ENCODE measurements at regions not wholly inside any gene's neighbourhood (a gene's known extent, or its start where the extent isn't known, plus 50 kb on each side); places are given as distances from the start of the nearest gene placed in this dataset.
"Not testable (repeated sequence)": the region's sequence is repeated elsewhere in the genome, so short reads cannot be mapped to it uniquely, and the experiment has no call there.

DNA sequence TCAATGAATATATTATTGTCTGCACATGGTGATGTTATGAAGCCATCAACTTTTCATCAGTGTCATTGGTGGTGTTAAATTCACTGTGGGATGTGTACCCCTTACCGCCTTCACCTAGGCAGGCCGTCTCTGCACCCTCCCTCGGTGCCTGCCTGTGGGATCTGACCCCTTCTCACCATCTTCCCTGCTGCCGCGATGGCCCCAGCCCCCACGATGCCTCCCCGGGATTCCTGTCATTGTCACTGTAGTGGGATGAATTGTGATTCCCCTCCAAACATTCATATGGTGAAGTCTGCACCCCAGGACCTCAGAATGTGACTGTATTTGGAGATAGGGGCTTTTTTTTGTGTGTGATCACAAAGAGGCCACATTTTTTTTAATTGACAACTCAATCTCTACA, 198.3 kb upstream of the HS6ST1 start:
- H3K9me2 ChIP-seq (replicated peaks; ENCODE audit: insufficient read depth, low read length): no peaks in the 10 kb centered on the region
- H3K27me3 ChIP-seq (replicated peaks; ENCODE audit: insufficient read depth, low read length): no peaks in the 10 kb centered on the region
- no peak for TF ChIP-seq EZH2phosphoT487 (IDR thresholded peaks at IDR 0.05; ENCODE audit: low read length)
- TF ChIP-seq, protein P1, sequence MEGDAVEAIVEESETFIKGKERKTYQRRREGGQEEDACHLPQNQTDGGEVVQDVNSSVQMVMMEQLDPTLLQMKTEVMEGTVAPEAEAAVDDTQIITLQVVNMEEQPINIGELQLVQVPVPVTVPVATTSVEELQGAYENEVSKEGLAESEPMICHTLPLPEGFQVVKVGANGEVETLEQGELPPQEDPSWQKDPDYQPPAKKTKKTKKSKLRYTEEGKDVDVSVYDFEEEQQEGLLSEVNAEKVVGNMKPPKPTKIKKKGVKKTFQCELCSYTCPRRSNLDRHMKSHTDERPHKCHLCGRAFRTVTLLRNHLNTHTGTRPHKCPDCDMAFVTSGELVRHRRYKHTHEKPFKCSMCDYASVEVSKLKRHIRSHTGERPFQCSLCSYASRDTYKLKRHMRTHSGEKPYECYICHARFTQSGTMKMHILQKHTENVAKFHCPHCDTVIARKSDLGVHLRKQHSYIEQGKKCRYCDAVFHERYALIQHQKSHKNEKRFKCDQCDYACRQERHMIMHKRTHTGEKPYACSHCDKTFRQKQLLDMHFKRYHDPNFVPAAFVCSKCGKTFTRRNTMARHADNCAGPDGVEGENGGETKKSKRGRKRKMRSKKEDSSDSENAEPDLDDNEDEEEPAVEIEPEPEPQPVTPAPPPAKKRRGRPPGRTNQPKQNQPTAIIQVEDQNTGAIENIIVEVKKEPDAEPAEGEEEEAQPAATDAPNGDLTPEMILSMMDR (IDR thresholded peaks at IDR 0.05; ENCODE audit: low read length): no peak
- no peak overlapping the region for H3K4me2 ChIP-seq (ENCODE audit: low read depth, low read length)
- H2AFZ ChIP-seq (ENCODE audit: low read length): no peak overlapping the region
- no peak overlapping the region for H3K4me3 ChIP-seq (ENCODE audit: low read length)
- H3K9me3 ChIP-seq (replicated peaks; ENCODE audit: insufficient read depth, low read length): no peaks in the 10 kb centered on the region
- H3K79me2 ChIP-seq (ENCODE audit: low read length): no peaks in the 10 kb centered on the region
- H3K9ac ChIP-seq (ENCODE audit: low read length): no peak overlapping the region
- H3F3A ChIP-seq (ENCODE audit: insufficient read depth, low read length): no peaks in the 10 kb centered on the region
- DNase-seq: no peak
- H3K27ac ChIP-seq (ENCODE audit: low read length): no peak overlapping the region
- H3K4me1 ChIP-seq (ENCODE audit: low read length): no peaks in the 10 kb centered on the region
- H3K36me3 ChIP-seq (replicated peaks; ENCODE audit: insufficient read depth, low read length): no peaks in the 10 kb centered on the region
- H4K20me1 ChIP-seq (ENCODE audit: insufficient read depth, low read length): no peaks in the 10 kb centered on the region

DNA sequence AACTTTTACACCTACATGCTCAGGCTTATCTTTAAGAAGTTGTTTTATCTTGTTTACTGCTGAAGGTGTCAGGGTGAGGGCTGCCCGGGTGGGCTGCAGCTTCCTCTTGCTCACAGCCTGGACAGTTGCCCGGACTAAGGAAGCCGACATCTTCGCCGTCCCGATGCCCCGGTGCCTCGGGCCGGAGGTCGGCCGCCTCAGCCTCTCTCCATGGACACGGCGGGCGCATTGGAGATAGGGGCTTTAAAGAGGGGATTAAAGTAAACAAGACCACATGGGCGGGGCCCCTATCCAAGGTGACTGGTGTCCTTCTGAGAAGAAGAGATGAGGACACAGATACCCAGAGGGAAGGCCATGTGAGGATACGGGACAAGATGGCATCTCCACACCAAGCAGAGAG, 200.4 kb upstream of the HS6ST1 start:
- H3K9me2 ChIP-seq (replicated peaks; ENCODE audit: insufficient read depth, low read length); H2AFZ ChIP-seq (ENCODE audit: low read length); H3K27ac ChIP-seq (ENCODE audit: low read length); H3K4me2 ChIP-seq (ENCODE audit: low read depth, low read length); H3K36me3 ChIP-seq (replicated peaks; ENCODE audit: insufficient read depth, low read length); H3K27me3 ChIP-seq (replicated peaks; ENCODE audit: insufficient read depth, low read length); H3K79me2 ChIP-seq (ENCODE audit: low read length); H3K4me1 ChIP-seq (ENCODE audit: low read length); H4K20me1 ChIP-seq (ENCODE audit: insufficient read depth, low read length); H3F3A ChIP-seq (ENCODE audit: insufficient read depth, low read length); H3K4me3 ChIP-seq (ENCODE audit: low read length); H3K9ac ChIP-seq (ENCODE audit: low read length); DNase-seq; H3K9me3 ChIP-seq (replicated peaks; ENCODE audit: insufficient read depth, low read length): not testable (repeated sequence)

DNA sequence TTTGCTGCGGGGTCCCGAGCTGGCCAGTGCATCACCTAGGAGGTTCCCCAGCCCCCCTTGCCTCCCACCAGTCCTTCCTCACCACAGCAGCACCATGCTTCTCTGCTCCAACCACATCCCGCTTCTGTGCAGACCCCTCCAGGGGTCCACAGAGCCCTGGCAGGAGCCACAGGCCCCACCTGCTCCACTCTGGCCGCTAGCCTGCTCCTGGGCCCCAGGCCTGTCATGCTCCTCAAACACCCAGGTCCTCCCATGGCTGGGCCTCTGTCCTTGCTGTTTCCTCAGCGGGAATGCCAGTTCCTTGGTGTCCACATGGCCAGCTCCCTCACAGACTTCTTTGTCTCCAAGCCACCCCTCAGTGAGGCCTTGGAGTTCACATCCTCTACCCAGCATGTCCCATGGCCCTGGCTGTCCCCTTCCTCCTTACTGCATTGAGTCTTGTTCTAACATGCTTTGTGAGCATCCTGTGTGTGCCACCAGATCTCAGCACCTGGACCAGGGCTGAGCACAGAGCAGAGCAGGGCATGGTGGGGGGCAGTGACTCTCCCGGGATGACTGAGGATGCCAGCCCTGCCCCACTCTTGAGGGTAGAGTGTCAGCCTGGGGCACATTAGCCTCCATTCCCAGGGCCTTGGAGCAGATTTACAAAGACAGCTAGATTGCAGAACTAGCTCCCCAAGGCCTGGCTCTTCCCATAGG, 201.0 kb upstream of the HS6ST1 start:
- no peak for DNase-seq
- no peak overlapping the region for H3K4me3 ChIP-seq (ENCODE audit: low read length)
- no peaks in the 10 kb centered on the region for H3K9me2 ChIP-seq (replicated peaks; ENCODE audit: insufficient read depth, low read length)
- H3F3A ChIP-seq (ENCODE audit: insufficient read depth, low read length): no peaks in the 10 kb centered on the region
- no peak overlapping the region for H3K4me2 ChIP-seq (ENCODE audit: low read depth, low read length)
- H3K9ac ChIP-seq (ENCODE audit: low read length): no peak overlapping the region
- no peak overlapping the region for H3K27ac ChIP-seq (ENCODE audit: low read length)
- TF ChIP-seq, protein P1 (IDR thresholded peaks at IDR 0.05; ENCODE audit: low read length): no peak
- no peak for TF ChIP-seq EZH2 (optimal IDR thresholded peaks at IDR 0.05; ENCODE audit: low read depth, low read length)
- TF ChIP-seq EZH2phosphoT487 (IDR thresholded peaks at IDR 0.05; ENCODE audit: low read length): no peak
- H3K36me3 ChIP-seq (replicated peaks; ENCODE audit: insufficient read depth, low read length): no peaks in the 10 kb centered on the region
- H3K4me1 ChIP-seq (ENCODE audit: low read length): no peaks in the 10 kb centered on the region
- no peak overlapping the region for H2AFZ ChIP-seq (ENCODE audit: low read length)
- no peaks in the 10 kb centered on the region for H4K20me1 ChIP-seq (ENCODE audit: insufficient read depth, low read length)
- H3K79me2 ChIP-seq (ENCODE audit: low read length): no peaks in the 10 kb centered on the region
- H3K27me3 ChIP-seq (replicated peaks; ENCODE audit: insufficient read depth, low read length): no peaks in the 10 kb centered on the region
- no peaks in the 10 kb centered on the region for H3K9me3 ChIP-seq (replicated peaks; ENCODE audit: insufficient read depth, low read length)

DNA sequence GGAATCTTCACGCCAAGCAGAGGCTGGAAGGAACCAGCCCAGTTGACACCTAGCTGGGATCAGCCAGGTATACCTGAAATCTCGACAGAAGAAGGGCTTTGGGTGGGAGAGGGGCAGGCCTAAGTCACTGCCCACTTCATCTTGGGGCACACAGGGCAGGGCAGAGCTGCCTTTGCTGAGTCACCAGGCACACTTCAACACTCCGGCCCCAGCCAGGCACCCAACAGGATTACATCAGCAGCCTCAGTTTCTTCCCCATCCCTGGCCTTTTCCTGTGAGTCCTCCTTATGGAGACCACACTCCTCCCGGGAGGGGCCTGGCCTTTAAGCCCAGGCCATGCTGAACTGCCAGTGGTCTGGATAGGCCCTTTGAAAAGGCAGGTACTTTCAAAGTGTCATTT, 201.7 kb upstream of the HS6ST1 start:
- Histone ChIP-seq H3K4me3 (ENCODE audit: low read length) (no peak overlapping the region), H3K27me3 (replicated peaks; ENCODE audit: insufficient read depth, low read length) (no peaks in the 10 kb centered on the region), H3K4me1 (ENCODE audit: low read length) (no peaks in the 10 kb centered on the region), H3K9ac (ENCODE audit: low read length) (no peak overlapping the region), H3K9me3 (replicated peaks; ENCODE audit: insufficient read depth, low read length) (no peaks in the 10 kb centered on the region), H3K36me3 (replicated peaks; ENCODE audit: insufficient read depth, low read length) (no peaks in the 10 kb centered on the region), H3K9me2 (replicated peaks; ENCODE audit: insufficient read depth, low read length) (no peaks in the 10 kb centered on the region), H4K20me1 (ENCODE audit: insufficient read depth, low read length) (no peaks in the 10 kb centered on the region), H3K4me2 (ENCODE audit: low read depth, low read length) (no peak overlapping the region), H3F3A (ENCODE audit: insufficient read depth, low read length) (no peaks in the 10 kb centered on the region), H3K27ac (ENCODE audit: low read length) (no peak overlapping the region), H2AFZ (ENCODE audit: low read length) (no peak overlapping the region), H3K79me2 (ENCODE audit: low read length) (no peaks in the 10 kb centered on the region)
- TF ChIP-seq EZH2 (optimal IDR thresholded peaks at IDR 0.05; ENCODE audit: low read depth, low read length) (no peak), EZH2phosphoT487 (IDR thresholded peaks at IDR 0.05; ENCODE audit: low read length) (no peak)
- DNase-seq: no peak
